T-helper 2 cell (primary cell): ENCODE measurements at regions not wholly inside any gene's neighbourhood (a gene's known extent, or its start where the extent isn't known, plus 50 kb on each side); places are given as distances from the start of the nearest gene placed in this dataset.
"Not testable (repeated sequence)": the region's sequence is repeated elsewhere in the genome, so short reads cannot be mapped to it uniquely, and the experiment has no call there.

Experiments
- DNase-seq, 5 experiments: peaks; one replicate each; pipeline versions ENCODE4 v3.0.0 to v3.0.0-alpha.2; 2012 to 2022

- no peak for DNase-seq
Measured at GRCh38 chr5:52024359-52024758, 641.1 kb downstream of the ISL1 start.

DNA sequence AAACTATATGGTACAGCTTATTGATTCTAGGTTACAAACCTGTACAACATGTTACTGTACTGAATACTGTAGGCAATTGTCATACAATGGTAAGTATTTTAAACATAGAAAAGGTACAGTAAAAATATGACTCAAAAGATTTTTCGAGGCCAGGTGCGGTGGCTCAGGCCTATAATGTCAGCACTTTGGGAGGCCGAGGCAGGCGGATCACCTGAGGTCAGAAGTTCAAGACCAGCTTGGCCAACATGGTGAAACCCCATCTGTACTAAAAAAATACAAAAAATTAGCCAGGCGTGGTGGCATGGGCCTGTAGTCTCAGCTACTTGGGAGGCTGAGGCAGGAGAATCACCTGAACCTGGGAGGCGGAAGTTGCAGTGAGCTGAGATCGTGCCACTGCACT lies 646.6 kb downstream of the ISL1 start:
- DNase-seq = not testable (repeated sequence)

- no peak for DNase-seq
Measured at GRCh38 chr5:52041842-52042241, 658.6 kb downstream of the ISL1 start.

- DNase-seq = no peak
Measured at GRCh38 chr5:52043137-52043536, 659.9 kb downstream of the ISL1 start.

DNA sequence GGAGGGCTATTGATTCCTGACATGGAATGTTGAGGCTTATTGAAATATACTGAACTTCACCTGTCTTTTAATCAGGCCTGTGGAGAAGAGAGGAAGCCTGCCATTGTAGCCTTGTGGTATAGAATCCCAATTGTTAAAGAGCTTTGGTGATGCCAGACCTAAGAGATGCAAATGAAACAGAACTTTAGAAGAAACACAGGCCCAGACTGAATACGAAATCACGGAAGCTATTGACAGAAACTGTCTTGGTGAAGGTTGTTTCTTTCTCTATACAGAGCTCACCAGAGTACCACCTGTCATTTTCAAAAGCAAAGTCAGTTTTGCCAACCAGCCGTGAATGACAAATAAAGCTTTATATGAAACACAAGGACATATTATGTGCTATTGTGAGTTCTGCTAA lies 660.3 kb downstream of the ISL1 start:
- DNase-seq = no peak

DNA sequence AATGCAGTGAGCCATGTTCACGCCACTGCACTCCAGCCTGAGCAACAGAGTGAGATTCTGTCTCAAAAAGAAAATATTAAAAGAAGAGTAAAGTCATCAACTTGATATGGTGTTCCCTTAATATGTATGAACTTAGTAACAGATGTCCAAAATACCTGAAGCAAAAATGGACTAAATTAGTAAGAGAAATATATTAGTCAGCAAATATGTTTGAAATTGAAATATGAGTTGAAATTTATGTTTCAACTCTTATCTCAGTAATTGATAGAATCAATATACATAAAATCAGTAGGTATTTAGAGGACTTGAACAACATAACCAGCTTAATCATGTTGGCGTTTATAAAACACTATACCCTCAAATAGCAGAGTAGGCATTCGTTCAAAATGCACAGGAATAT lies 668.5 kb downstream of the ISL1 start:
- no peak for DNase-seq

DNA sequence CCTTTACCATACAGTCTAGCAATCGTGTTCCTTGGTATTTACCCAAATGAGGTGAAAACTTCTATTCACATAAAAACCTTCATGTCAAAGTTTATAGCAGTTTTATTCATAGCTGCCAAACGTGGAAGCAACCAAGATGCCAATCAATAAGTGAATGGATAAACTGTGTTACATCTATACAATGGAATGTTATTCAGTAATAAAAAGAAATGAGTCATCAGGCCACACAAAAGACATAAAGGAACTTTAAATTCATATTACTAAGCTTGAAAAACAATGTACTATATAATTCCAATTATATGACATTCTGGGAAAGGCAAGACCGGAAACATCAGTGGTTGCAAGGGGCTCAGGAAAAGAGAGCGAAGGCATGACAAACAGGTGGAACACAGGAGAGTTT lies 679.9 kb downstream of the ISL1 start:
- DNase-seq = no peak

- DNase-seq = no peak
Measured at GRCh38 chr5:52065182-52065581, 681.9 kb downstream of the ISL1 start.

DNA sequence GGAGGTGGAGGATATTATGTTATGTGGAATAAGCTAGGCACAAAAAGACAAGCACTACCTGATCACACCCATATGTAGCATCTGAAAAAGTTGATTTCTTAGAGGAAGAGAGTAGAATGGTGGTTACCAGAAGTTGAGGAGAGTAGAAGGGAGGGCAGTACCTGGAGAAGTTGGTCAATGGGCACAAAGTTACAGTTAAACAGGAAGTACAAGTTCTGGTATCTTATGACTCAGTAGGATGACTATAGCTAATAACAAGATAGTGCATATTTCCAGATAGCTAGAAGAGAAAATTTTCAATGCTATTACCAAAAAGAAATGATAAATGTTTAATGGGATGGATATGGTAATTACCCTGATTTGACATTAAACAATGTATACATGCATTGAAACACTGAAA lies 686.7 kb downstream of the ISL1 start:
- no peak for DNase-seq

- no peak for DNase-seq
Measured at GRCh38 chr5:52073993-52074689, 690.9 kb downstream of the ISL1 start.

DNA sequence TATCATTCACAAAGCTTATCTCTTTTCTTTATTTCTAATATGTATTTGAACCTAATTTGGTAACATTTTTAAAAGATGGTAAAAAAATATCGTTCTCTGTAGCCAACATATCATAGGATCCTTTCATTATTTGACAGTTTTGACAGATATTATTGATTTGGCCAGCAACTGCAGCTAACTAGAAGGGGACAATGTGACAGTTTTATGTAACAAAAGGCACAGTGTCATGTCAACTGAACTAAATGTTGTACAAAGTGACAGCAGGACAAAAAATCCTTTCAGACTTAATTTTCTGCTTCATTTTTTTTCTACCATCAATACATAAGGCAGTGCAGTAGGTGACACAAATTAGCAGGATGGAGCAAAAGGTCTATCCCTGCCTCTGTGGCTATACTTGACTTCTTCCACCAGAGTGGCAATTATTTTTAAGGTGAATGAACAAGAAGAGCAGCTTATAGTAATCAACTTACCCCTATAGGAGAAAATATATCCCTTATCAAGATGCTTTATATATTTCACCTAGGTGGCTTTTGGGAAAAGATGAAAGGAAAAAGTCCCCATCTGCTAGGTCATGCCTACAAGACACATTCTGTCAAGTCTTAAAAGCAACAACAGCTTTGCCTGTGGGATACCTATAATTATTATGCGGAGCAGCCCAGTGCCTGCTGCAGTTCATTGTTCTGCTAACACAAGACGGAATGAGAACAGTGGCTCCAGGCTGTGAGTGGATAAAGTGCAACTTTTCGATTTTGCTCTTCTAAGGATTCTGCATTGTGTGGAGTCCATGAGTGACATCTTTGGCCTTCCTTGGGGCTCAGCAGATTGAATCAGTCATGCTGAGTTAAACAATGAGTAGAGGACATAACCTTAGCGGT lies 694.9 kb downstream of the ISL1 start:
- DNase-seq = no peak

DNA sequence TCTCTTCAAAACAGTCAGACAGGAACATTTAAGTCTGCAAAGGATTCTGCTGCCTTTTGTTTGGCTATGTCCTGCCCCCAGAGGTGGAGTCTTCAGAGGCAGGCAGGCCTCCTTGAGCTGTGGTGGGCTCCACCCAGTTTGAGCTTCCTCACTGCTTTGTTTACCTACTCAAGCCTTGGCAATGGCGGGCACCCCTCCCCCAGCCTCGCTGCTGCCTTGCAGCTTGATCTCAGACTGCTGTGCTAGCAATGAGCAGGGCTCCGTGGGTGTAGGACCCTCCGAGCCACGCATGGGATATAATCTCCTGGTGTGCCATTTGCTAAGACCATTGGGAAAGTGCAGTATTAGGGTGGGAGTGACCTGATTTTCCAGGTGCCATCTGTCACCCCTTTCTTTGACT lies 685.4 kb upstream of the ITGA1 start:
- DNase-seq = not testable (repeated sequence)

GRCh38 chr5:52107210-52107905 lies 680.4 kb upstream of the ITGA1 start:
- no peak for DNase-seq

- no peak for DNase-seq
Measured at GRCh38 chr5:52119768-52120167, 667.9 kb upstream of the ITGA1 start.

- no peak for DNase-seq
Measured at GRCh38 chr5:52132053-52132452, 655.7 kb upstream of the ITGA1 start.

DNA sequence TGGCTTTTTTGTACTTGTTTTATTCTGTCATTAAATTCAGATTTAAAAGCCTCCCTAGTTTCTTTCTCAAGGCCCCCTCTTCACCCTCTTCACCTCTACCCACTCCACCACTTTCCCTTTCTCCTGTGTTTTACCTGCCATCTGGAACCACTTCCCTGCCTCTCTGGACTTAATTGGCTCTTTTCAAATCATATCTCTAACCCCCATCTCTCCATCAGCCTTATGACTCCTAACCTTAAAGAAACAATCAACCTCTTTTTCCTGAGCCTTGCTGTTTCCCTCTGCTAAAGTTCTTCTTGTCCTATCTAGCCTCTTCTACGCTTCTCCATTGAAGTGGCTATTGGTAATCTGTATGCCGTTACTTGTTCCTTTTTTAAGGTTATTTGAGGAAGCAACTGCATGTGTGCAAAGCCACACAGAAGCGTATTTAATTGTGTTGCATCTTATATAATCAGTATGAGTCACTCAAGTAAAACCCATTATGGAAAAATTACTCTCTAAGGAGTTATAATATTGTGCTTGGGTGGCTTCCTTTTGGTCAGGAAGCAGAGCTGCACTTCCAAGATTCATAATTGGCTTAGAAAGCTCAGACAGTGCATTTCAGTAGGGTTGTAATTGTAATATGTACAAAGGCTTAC lies 653.6 kb upstream of the ITGA1 start:
- DNase-seq = no peak

DNA sequence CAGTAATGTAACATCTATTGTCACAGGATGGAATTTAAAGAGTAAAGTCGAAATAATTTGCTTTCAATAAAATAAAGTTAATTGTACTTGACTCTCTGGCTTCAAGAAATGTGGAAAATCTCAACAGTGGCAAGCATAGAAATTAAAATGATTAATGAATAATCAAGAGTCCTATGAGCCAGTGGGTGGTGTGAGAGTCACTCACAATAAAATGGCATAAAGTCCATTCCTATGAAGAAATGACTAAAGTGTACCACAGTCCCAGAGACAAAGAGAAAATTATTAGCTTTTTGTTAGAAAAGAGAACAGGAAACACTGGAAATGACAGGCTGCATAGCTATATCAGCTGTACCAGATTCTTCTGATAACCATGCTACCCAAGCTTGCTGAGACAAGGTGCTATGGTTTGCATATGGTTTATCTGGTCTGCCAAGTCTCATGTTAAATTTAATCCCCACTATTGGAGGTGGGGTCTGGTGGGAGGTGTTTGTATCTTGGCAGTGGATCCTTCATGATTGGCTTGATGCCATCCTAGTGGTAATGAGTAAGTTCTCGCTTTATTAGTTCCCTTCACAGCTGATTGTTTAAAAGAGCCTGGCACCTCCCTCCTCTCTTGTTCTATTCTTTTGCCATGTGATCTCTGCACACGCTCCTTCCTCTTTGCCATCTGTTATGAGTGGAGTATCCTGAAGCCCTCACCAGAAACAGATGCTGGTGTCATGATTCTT lies 647.7 kb upstream of the ITGA1 start:
- no peak for DNase-seq

GRCh38 chr5:52148679-52149078 lies 639.0 kb upstream of the ITGA1 start:
- DNase-seq = no peak

DNA sequence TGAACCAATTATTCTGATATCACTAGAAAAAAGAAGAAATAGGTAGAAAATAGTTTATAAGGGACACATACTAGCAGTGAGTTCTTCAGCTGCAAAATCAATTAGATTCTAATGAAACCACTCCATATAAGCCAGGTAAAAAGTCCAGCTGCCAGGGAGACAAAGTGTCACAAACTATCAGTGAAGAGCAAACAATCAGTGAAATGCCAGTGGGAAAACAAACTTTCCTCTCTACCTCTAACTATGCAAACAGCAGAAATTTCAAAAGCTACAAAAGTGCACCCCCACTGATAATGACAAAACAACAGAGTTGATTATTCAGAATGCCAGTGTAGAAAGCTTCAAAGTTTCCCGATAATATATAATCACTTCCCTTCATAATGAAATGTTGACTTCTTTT lies 637.2 kb upstream of the ITGA1 start:
- DNase-seq = no peak

GRCh38 chr5:52156809-52157208 lies 630.9 kb upstream of the ITGA1 start:
- peak in 1 of 5 experiments; percentile 69 for DNase-seq

GRCh38 chr5:52165806-52166205 lies 621.9 kb upstream of the ITGA1 start:
- DNase-seq = not testable (repeated sequence)

- DNase-seq = no peak
Measured at GRCh38 chr5:52173133-52173532, 614.6 kb upstream of the ITGA1 start.
